HG02870 (cell line): ENCODE measurements at regions not wholly inside any gene's neighbourhood (a gene's known extent, or its start where the extent isn't known, plus 50 kb on each side); places are given as distances from the start of the nearest gene placed in this dataset.

Source experiments
- ATAC-seq: cut with Tn5 transposase; IDR thresholded peaks from one replicate; pipeline ENCODE4 v1.9.1; 2021; ENCODE audit warnings: mild to moderate bottlenecking, moderate library complexity; ENCODE audit not compliant: unreplicated experiment

DNA sequence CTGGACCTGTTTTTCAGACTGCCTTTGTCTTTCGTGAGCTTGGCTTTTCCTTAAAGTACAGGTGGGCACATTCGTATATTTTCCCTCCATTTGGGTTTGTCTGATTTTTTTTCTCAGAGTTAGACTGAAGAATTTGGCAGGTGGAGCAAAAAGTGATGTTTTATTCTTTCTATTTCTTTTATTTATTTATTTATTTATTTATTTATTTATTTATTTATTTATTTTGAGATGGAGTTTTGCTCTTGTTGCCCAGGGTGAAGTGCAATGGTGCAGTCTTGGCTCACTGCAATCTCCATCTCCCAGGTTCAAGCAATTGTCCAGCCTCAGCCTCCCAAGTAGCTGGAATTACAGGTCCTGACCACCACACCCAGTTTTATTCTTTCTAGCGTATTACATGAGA, 1805.1 kb upstream of the WWC1 start:
- no peak for ATAC-seq

- ATAC-seq = no peak
Measured at GRCh38 chr5:166488560-166488959, 1802.9 kb upstream of the WWC1 start.

GRCh38 chr5:166493040-166493439, 1798.4 kb upstream of the WWC1 start:
- ATAC-seq = no peak

DNA sequence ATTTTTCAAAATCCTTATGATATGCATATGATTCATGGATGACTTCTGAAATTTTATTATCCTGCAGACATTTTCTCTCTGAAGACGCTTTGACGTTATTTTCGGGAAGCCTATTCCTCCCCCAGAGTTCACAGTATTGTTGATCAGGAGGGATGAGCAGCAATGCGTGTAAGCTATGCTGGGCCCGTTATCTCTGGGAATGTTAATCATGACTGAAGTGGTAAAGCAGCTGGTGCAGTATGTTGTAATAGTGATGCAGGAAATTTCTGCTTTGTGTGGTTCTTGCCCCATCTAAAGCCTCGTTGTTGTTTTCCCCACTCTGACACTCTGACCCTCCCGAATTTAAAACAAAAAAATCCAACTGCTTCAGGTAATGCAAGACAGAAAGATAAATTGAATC, 1797.8 kb upstream of the WWC1 start:
- no peak for ATAC-seq

DNA sequence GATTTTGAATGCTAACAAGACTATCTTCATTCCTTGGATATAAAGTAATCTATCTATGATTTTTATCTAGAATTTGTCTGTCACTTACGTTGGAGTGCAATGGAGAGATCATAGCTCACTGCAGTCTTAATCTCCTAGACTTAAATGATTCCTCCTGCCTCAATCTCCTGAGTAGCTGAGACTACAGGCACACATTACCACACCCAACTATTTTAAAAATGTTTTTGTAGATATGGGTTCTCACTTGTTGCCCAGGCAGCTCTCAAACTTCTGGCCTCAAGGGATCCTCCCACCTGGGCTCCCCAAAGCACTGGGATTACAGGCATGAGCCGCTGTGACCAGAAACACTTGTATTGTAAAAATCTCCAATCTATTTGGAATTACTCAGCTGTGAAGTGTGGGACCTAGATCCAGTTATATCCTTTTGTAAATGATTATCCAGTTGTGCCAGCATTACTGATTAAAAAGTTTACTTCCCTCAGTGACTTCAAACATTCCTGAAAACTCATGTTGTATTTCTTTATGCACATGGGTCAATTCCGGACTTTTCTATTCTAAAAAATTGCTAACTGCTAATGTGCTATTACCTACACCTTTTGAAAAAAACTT, 1793.8 kb upstream of the WWC1 start:
- no peak for ATAC-seq

GRCh38 chr5:166499447-166500240, 1791.8 kb upstream of the WWC1 start:
- ATAC-seq = no peak

DNA sequence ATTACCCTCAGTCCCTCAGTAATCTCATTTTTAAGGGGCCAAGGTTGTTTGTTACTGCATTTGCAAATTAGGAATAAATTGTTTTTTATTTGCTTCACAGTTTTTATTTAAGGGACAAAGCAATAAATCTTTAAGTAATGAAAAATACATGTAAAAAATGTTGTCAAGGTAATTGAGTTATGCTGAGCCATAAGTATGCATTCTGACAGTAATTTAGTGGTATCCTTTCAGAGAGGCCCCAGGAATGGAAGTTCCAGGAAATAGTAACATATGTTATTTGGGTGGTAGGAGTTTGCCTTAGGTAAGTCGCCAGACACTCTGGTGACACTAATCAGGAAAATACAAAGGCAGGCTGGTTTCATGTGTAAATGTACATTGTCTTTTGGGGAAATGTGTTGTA, 1787.9 kb upstream of the WWC1 start:
- no peak for ATAC-seq

- no peak for ATAC-seq
Measured at GRCh38 chr5:166505067-166505466, 1786.4 kb upstream of the WWC1 start.

GRCh38 chr5:166505544-166505943, 1785.9 kb upstream of the WWC1 start:
- no peak for ATAC-seq

DNA sequence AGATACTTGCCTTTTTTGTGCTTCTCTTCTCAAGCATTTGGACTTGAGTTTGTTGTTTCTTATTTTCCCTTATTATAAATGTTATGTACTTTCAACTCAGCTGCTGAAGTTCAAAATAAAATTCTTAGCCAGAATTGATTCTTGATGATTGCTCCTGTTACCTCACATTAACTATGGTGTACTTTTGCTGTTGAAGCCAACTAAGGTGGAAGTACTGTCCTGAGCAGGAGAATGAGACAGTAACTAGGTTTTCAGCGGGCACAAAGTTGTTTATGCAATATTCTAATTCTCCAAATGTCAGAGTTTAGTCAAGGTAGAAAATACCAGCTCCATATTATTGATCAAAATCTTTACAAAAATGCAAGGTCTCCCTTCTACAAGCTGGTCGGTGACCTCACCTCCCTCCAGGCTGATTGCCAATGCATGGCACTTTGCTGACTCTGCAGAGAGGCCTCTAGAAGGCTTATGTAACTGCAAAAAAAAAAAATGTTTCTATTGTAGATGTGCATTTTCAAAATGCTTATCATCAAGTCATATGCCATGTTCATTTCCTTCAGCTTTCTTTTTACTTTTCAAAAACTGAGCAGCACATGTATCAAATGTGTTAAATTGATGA, 1783.5 kb upstream of the WWC1 start:
- ATAC-seq = no peak

DNA sequence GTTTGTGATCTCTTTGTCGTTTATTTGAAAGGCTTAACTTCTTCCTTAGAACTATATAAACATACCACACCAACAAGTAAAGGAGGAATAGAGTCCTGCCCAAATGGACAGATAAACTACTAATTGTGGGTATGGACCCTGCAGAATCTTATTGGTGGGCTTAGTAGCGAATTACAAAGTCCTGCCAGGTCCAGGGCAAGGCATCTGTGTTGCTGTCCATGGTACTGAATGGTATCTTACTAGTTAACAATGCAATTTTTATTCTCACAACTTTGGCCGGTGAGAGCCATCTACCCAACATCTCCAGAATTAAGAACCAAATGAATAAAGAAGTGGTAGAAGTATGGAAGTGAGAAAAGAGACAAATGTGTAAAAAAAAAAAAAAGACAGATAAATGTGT, 1782.4 kb upstream of the WWC1 start:
- no peak for ATAC-seq

- ATAC-seq = no peak
Measured at GRCh38 chr5:166517976-166518375, 1773.5 kb upstream of the WWC1 start.

DNA sequence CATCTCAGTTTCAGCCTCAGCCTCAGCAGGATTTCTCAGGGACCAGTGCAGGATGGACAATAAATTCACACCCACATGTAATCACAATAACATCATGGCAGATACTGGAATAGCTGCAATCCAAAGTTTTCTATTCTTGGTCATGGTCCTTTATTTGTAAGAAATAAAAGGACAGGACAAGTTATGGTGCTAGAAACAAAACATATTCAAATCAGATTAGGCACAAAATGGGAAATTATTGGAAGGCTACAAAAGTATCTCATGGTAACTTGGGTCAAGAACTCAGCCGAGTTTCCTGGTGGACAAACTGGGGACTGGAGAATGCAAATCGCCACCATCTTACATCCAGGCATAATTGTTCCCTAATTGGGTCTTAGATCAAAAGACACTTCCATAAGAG, 1768.2 kb upstream of the WWC1 start:
- ATAC-seq = no peak

DNA sequence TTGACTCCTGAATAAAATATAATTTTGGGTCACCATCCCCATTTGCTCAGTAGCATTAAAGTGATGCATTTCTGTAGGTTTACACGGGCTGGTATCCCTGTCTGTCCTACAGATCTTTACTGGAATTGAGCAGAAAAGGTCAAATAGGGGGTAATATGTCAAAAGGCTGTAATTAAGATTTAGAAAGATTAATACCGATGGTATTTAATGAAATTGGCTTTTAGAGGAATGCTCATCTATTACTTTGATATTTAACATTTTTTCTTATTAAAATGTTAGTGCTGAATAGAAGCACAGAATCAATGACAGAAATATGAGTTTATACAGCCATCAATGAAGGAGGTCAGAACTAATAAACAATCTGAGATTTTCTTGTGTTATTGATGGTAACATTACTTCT, 1762.2 kb upstream of the WWC1 start:
- no peak for ATAC-seq

DNA sequence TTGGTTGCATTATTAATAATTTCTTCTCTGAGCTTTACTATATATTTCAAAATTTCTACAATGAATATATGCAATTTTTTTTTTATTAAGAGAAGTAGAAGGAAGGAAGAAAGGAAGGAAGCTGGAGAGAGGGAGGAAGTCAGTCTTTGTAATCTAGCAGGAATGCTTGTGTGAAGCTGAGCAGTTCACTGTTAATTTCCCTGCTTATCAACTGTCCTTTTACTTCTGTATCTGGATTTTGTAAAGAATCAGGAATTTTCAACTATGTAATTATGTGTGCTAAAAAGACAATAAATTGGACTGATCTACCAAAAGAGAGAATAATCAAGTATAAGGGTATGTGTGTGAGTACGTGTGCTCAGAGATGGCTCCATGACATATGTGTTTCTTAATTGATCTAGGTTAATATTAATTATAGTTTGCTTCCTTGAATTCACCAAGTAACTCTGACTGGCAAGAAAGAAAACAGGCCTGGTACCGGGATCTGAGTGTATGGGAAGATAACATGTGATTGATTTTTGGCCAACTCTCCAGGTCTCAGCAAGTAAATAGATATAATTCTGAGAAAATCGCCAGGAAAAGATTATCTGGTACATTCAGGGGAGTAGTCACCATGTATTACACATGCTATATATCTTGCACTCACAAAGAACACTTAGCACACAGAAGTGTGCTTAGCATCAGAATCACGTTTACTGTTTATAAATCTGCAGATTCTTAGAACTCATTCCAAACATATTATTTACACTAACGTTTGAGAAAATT, 1758.8 kb upstream of the WWC1 start:
- no peak for ATAC-seq

- no peak for ATAC-seq
Measured at GRCh38 chr5:166535641-166536040, 1755.8 kb upstream of the WWC1 start.

DNA sequence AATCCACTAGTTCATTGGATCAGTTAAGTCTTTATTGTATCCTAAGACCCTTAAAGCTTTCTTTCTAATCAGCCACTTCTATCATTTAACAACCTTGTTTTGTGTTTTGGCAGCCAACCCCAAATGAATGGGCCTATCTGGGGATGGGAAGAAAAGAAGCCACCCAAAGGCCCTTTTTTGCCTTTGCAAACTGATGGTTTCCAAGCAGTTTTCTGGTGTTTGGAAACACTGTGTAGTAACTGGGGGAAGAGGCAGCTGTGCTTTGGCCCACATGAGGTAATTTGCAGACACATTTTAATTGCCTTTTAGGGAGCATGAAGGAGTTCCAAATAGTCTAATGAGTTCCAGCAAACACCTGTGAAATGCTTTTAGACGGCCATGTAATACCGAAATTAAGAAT, 1751.3 kb upstream of the WWC1 start:
- ATAC-seq = no peak

DNA sequence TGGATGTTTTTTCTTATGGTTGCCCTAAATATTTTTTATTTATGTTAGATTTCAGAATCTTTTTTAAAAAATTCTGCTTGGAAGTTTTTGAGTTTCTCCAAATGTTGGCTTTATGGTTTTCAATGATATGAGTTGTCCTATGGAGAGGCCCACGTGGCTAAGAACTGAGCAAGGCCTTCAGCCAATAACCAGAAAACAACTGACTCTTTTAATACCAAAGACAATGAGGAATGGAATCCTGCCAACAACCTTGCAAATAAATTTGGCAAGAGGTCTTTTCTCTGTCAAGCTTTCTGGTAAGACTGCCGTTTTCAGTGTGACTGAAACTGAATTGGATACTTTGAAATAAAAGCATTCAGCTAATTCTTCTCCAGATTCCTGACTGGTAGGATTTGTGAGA, 1740.1 kb upstream of the WWC1 start:
- no peak for ATAC-seq

DNA sequence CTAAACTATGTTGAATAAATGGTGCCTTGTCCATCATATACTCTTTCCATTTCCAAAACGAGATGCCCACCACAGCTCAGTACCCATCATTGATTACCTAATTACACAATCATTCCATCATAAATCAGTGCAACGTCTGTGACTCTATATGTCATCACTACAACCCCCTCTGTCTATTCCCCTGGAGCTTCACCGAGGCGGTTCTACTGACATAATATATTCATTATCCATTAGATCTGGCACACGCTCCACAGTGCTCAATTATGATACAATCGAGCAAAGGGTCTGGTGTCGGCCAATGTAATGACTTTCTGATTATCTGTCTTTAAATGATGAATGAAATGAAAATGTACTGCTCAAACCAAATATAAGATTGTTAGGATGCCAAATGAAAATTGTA, 1737.7 kb upstream of the WWC1 start:
- ATAC-seq = no peak

DNA sequence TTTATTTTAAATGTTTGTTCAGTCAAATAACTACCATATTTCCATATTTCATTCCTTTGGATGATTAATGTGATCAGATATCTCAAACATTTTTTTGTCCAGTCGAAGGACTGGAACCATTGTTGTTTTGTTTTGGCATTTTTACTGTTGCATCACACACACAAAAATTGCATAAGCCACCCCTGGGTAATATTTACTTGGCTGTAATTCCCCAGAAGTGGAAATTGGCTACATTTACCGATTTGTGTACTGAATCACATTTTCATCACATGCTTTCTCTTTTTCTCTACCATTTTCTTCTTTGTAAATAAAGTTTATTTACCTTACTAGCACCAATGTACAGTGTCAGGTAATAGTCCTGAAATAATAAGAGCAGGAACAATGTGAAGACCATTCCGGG, 1729.7 kb upstream of the WWC1 start:
- ATAC-seq = no peak

- ATAC-seq = no peak
Measured at GRCh38 chr5:166562246-166562645, 1729.2 kb upstream of the WWC1 start.

- no peak for ATAC-seq
Measured at GRCh38 chr5:166566725-166567124, 1724.7 kb upstream of the WWC1 start.
